ENCODE measurements at regions not wholly inside any gene's neighbourhood (a gene's known extent, or its start where the extent isn't known, plus 50 kb on each side); places are given as distances from the start of the nearest gene placed in this dataset.

GRCh38 chr3:24704496-24704895 is 209.8 kb upstream of the THRB start:
- TF ChIP-seq SIN3A (IDR thresholded peaks at IDR 0.05; ENCODE audit: borderline replicate concordance, insufficient read depth, low read depth, low read length) (no peak), POLR2AphosphoS5 (IDR thresholded peaks at IDR 0.05; ENCODE audit: low read depth, low read length) (no peak)
- TF ChIP-seq, protein P1, sequence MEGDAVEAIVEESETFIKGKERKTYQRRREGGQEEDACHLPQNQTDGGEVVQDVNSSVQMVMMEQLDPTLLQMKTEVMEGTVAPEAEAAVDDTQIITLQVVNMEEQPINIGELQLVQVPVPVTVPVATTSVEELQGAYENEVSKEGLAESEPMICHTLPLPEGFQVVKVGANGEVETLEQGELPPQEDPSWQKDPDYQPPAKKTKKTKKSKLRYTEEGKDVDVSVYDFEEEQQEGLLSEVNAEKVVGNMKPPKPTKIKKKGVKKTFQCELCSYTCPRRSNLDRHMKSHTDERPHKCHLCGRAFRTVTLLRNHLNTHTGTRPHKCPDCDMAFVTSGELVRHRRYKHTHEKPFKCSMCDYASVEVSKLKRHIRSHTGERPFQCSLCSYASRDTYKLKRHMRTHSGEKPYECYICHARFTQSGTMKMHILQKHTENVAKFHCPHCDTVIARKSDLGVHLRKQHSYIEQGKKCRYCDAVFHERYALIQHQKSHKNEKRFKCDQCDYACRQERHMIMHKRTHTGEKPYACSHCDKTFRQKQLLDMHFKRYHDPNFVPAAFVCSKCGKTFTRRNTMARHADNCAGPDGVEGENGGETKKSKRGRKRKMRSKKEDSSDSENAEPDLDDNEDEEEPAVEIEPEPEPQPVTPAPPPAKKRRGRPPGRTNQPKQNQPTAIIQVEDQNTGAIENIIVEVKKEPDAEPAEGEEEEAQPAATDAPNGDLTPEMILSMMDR (IDR thresholded peaks at IDR 0.05), result no peak
- TF ChIP-seq, protein P2, sequence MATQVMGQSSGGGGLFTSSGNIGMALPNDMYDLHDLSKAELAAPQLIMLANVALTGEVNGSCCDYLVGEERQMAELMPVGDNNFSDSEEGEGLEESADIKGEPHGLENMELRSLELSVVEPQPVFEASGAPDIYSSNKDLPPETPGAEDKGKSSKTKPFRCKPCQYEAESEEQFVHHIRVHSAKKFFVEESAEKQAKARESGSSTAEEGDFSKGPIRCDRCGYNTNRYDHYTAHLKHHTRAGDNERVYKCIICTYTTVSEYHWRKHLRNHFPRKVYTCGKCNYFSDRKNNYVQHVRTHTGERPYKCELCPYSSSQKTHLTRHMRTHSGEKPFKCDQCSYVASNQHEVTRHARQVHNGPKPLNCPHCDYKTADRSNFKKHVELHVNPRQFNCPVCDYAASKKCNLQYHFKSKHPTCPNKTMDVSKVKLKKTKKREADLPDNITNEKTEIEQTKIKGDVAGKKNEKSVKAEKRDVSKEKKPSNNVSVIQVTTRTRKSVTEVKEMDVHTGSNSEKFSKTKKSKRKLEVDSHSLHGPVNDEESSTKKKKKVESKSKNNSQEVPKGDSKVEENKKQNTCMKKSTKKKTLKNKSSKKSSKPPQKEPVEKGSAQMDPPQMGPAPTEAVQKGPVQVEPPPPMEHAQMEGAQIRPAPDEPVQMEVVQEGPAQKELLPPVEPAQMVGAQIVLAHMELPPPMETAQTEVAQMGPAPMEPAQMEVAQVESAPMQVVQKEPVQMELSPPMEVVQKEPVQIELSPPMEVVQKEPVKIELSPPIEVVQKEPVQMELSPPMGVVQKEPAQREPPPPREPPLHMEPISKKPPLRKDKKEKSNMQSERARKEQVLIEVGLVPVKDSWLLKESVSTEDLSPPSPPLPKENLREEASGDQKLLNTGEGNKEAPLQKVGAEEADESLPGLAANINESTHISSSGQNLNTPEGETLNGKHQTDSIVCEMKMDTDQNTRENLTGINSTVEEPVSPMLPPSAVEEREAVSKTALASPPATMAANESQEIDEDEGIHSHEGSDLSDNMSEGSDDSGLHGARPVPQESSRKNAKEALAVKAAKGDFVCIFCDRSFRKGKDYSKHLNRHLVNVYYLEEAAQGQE (IDR thresholded peaks at IDR 0.05; ENCODE audit: insufficient read depth in 1 of 2, low read depth in 2 of 2, low read length in 1 of 2), result no peak
